Right lobe of liver (tissue), 6 donors: ENCODE measurements at regions not wholly inside any gene's neighbourhood (a gene's known extent, or its start where the extent isn't known, plus 50 kb on each side); places are given as distances from the start of the nearest gene placed in this dataset.

Source experiments
- ATAC-seq, 4 donors: fragments of 200-7000 bp; cut with Tn5 transposase; one replicate each; pipeline ENCODE4 v1.9.1; 2020; ENCODE audit warnings: mild to moderate bottlenecking in 4 of 4, moderate library complexity in 4 of 4
- DNase-seq, 3 donors: peaks; one replicate each; pipeline ENCODE4 v3.0.0-alpha.2; 2020
- H3K27ac ChIP-seq, 3 donors: fragments of 200-600 bp; one replicate each; pipeline ENCODE4 v1.8.0; 2022
- H3K27me3 ChIP-seq, 2 donors: fragments of 200-600 bp; one replicate each; pipeline ENCODE4 v1.8.0; 2022
- H3K36me3 ChIP-seq, 4 donors: fragments of 200-600 bp; sonication (generic) in 1 of 4; one replicate each; pipeline versions ENCODE4 v1.5.1 to v1.8.0; 2017 to 2022; ENCODE audit warnings: control low read depth in 1 of 4
- H3K4me1 ChIP-seq, 4 donors: fragments of 200-600 bp; sonication (generic) in 1 of 4; one replicate each; pipeline versions ENCODE4 v1.5.1 to v1.8.0; 2017 to 2022; ENCODE audit warnings: control low read depth in 1 of 4
- H3K4me3 ChIP-seq, 3 donors: fragments of 200-600 bp; one replicate each; pipeline ENCODE4 v1.8.0; 2022
- H3K9me3 ChIP-seq, 4 donors: fragments of 200-600 bp; sonication (generic) in 1 of 4; one replicate each; pipeline versions ENCODE4 v1.5.1 to v1.8.0; 2017 to 2022; ENCODE audit warnings: control low read depth in 1 of 4
- POLR2A ChIP-seq: fragments of 450-650 bp; IDR thresholded peaks from one replicate; pipeline ENCODE4 v1.6.1; 2017; ENCODE audit warnings: antibody characterized with exemption, mild to moderate bottlenecking
- WGBS: methylation state at CpG from one replicate; pipeline ENCODE4 v1.1.6; 2018; ENCODE audit warnings: low coverage, low lambda C conversion rate; ENCODE audit not compliant: insufficient coverage; ENCODE audit errors: missing lambda C conversion rate; 5-methylcytosine and 5-hydroxymethylcytosine counted together
- intact Hi-C, 2 donors: fragments of 100-400 bp; cut with DNase I; formaldehyde crosslinking; loops; one replicate each; pipeline versions ENCODE4 v1.11.2 to v1.14.1; 2022
- TF ChIP-seq, protein P1 (sequence below), 4 donors: fragments of 200-600 bp in 3 of 4; fragments of 450-650 bp in 1 of 4; IDR thresholded peaks; one replicate each; pipeline versions ENCODE4 v1.5.1 to v1.8.0; 2016 to 2022; ENCODE audit warnings: antibody characterized with exemption in 4 of 4, mild to moderate bottlenecking in 2 of 4
- donor health status: DM: no; HTN: yes; CAD: no.
- donor health status: DM: no; HTN: no; CAD: no.
- donor health status: DM: no; HTN: no; CAD: no.
- donor health status: DM: no; HTN: yes; CAD: no.
- donor health status: DM: no; HTN: yes; CAD: no.

DNA sequence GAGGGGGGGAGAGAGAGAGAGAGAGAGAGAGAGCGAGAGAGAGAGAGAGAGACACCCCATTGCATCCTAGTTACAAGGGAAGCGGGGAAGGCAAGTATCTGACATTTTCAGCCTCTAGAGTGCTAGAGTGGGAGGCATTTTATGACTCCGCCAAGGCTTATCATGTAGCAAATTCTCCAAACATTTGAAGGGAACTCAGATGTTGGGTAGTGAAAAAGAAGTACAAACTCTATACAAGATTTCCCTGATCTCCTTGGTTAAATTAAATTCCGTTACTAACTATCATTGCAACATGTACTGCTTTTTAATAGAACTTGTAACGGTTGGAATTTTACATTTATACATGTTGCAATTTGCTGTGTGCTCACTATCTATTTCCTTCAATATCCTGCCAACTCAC lies 83.4 kb upstream of the FAM3C start:
- ATAC-seq = peak in 1 of 4 donors; percentile 18
- no peak overlapping the region for H3K4me3 ChIP-seq
- TF ChIP-seq, protein P1, sequence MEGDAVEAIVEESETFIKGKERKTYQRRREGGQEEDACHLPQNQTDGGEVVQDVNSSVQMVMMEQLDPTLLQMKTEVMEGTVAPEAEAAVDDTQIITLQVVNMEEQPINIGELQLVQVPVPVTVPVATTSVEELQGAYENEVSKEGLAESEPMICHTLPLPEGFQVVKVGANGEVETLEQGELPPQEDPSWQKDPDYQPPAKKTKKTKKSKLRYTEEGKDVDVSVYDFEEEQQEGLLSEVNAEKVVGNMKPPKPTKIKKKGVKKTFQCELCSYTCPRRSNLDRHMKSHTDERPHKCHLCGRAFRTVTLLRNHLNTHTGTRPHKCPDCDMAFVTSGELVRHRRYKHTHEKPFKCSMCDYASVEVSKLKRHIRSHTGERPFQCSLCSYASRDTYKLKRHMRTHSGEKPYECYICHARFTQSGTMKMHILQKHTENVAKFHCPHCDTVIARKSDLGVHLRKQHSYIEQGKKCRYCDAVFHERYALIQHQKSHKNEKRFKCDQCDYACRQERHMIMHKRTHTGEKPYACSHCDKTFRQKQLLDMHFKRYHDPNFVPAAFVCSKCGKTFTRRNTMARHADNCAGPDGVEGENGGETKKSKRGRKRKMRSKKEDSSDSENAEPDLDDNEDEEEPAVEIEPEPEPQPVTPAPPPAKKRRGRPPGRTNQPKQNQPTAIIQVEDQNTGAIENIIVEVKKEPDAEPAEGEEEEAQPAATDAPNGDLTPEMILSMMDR (IDR thresholded peaks at IDR 0.05) = no peak
- no peak for TF ChIP-seq POLR2A
- no peak overlapping the region for H3K27ac ChIP-seq
- WGBS = 49% methylated on average over 5 of the region's 5 CpGs
- no peaks in the 10 kb centered on the region for H3K36me3 ChIP-seq
- peaks cover 0 to 16% (median 0%) of the 10 kb centered on the region in 4 donors for H3K4me1 ChIP-seq
- H3K9me3 ChIP-seq = no peaks in the 10 kb centered on the region
- no peak for DNase-seq
- intact Hi-C loops = no loop called here
- no peaks in the 10 kb centered on the region for H3K27me3 ChIP-seq

DNA sequence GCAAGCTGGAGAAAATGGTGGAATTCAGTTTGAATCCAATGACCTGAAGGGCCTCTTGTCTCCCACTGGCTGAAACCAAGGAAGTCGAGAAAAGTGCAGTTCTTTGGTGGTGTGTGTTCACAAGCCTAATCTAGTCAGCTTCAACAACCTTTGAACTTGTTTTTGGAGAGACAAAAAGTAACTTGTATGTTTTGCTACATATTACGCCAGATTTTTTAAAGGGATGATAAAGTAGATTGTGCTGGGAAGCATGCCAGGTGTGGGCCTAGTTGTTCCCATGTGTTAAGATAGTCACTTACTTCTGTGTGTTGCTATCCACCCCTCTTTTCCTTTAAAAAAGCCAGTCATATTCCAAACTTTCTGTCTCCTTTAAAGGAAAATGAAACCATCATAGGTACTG lies 79.7 kb upstream of the FAM3C start:
- Histone ChIP-seq H3K4me3 (no peak overlapping the region), H3K9me3 (no peaks in the 10 kb centered on the region), H3K4me1 (peaks cover 0 to 9% (median 0%) of the 10 kb centered on the region in 4 donors), H3K27ac (peak overlapping the region in 2 of 3 donors; percentile 56 to 57), H3K27me3 (no peaks in the 10 kb centered on the region), H3K36me3 (no peaks in the 10 kb centered on the region)
- peak; percentile 58 to 76 (median 65) for DNase-seq
- intact Hi-C loops = no loop called here
- TF ChIP-seq, protein P1 (IDR thresholded peaks at IDR 0.05) = no peak
- no peak for TF ChIP-seq POLR2A
- 24% methylated on average over 2 of the region's 2 CpGs for WGBS
- peak; percentile 92 to 97 (median 93) for ATAC-seq

DNA sequence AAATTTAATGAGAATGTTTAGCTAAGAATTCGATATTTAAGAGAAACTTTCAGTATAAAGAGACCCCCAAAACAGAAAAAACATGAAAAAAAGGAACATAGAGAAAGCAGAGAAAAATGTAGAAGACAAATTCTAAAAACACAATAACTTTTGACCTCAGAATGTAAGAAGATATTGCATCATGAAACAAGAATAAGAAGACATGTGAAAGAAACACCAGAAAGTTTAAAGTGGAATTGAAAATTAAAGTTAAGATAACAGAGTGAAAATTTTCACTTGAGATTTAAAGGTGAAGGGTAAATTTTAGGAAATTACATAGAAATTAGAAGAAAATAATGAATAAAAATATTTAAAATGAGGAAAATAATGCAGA lies 78.2 kb upstream of the FAM3C start:
- DNase-seq = no peak

DNA sequence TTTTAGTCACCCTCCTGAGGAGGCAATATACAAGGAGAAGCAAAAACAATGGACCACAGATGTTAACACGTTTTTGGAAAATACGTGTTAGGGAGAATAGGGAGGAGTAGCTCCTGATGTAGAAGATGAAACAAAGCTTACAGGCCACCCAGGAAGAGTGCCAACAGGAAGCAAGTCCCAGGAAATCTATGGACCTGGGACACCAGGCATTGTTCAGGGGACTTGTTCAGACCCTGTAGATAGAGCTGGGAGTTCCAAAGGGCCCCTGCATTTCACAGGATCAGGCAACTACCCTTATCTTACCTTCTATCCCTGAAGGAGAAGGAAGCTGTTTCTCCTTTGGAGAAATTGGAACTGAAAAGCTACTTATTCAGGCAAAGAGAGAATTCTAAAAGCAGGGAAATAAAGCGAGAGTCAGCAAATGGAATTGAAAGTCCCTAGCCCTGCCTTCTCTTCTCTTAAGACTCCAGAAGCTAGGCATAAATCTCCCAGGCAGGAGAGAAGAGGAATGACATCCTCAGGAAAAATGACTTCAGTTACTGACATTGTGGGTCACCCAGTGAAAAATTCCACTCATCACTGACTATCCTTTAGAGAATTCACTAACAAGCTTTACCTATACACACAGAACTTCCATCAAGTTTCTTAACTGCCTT lies 77.7 kb upstream of the FAM3C start:
- peak in 1 of 4 donors; percentile 39 for ATAC-seq
- Histone ChIP-seq H3K4me1 (peaks cover 0 to 9% (median 0%) of the 10 kb centered on the region in 4 donors), H3K36me3 (no peaks in the 10 kb centered on the region), H3K27ac (no peak overlapping the region), H3K27me3 (no peaks in the 10 kb centered on the region), H3K4me3 (no peak overlapping the region), H3K9me3 (no peaks in the 10 kb centered on the region)
- TF ChIP-seq, protein P1 (IDR thresholded peaks at IDR 0.05) = no peak
- TF ChIP-seq POLR2A = no peak
- WGBS = 58% methylated on average over 2 of the region's 3 CpGs
- intact Hi-C loops = no loop called here
- DNase-seq = no peak

More for the DNA sequence above, 78.2 kb upstream of the FAM3C start:
- intact Hi-C loops = no loop called here
- Histone ChIP-seq H3K36me3 (no peaks in the 10 kb centered on the region), H3K4me3 (no peak overlapping the region), H3K27me3 (no peaks in the 10 kb centered on the region), H3K4me1 (peaks cover 0 to 9% (median 0%) of the 10 kb centered on the region in 4 donors), H3K9me3 (no peaks in the 10 kb centered on the region), H3K27ac (no peak overlapping the region)
- ATAC-seq = no peak
- TF ChIP-seq POLR2A = no peak
- TF ChIP-seq, protein P1 (IDR thresholded peaks at IDR 0.05) = no peak
- WGBS = 60% methylated on average over 1 of the region's 1 CpG
